GM10248 (cell line): ENCODE measurements at regions not wholly inside any gene's neighbourhood (a gene's known extent, or its start where the extent isn't known, plus 50 kb on each side); places are given as distances from the start of the nearest gene placed in this dataset.

Experiments
- CTCF ChIA-PET: fragments of 300-600 bp; sonication (Branson Sonifier 250); formaldehyde crosslinking; extraction: SDS; loops from one replicate; lab custom pipeline; 2021; ENCODE audit warnings: antibody characterized with exemption; lab: Yijun Ruan, JAX
- POLR2A ChIA-PET: fragments of 350-650 bp; sonication (Branson Sonifier 250); formaldehyde crosslinking; extraction: SDS; loops from one replicate; lab custom pipeline; 2020; ENCODE audit warnings: antibody characterized with exemption; lab: Yijun Ruan, JAX
- DNase-seq: peaks from one replicate; pipeline ENCODE4 v3.0.0; 2012; ENCODE audit errors: extremely low spot score
- CTCF ChIP-seq: IDR thresholded peaks from 2 replicates; pipeline ENCODE4 v1.5.1; 2012; ENCODE audit warnings: mild to moderate bottlenecking, low read depth; ENCODE audit errors: extremely low read depth, missing control alignments, control extremely low read depth

GRCh38 chr4:178240891-178241290, 798.7 kb upstream of the AGA start:
- no peak for TF ChIP-seq CTCF
- no peak for DNase-seq
- ChIA-PET POLR2A (no interaction called here), CTCF (no interaction called here)

GRCh38 chr4:178241601-178242118, 799.4 kb upstream of the AGA start:
- ChIA-PET CTCF (no interaction called here), POLR2A (no interaction called here)
- DNase-seq, result no peak
- TF ChIP-seq CTCF, result no peak

GRCh38 chr4:178242655-178243054, 800.4 kb upstream of the AGA start:
- POLR2A ChIA-PET, result no interaction called here
- no peak for DNase-seq
- CTCF ChIA-PET, result no interaction called here
- no peak for TF ChIP-seq CTCF

GRCh38 chr4:178244785-178245184, 802.5 kb upstream of the AGA start:
- DNase-seq, result no peak
- no peak for TF ChIP-seq CTCF
- ChIA-PET CTCF (no interaction called here), POLR2A (no interaction called here)

- no peak for TF ChIP-seq CTCF
- ChIA-PET CTCF (interaction anchor here (1.1 kb wide), 1 partner anchor 9 kb away, joined by 3 read pairs; no protein-coding TSS in a partner anchor), POLR2A (no interaction called here)
- no peak for DNase-seq
Observed at GRCh38 chr4:178255172-178255571, 812.9 kb upstream of the AGA start.

- no peak for TF ChIP-seq CTCF
Observed at GRCh38 chr4:178258603-178259002, 816.4 kb upstream of the AGA start.

More at GRCh38 chr4:178258603-178259002, 816.4 kb upstream of the AGA start:
- POLR2A ChIA-PET, result no interaction called here
- DNase-seq, result no peak
- CTCF ChIA-PET, result no interaction called here
